ENCODE measurements at regions not wholly inside any gene's neighbourhood (a gene's known extent, or its start where the extent isn't known, plus 50 kb on each side); places are given as distances from the start of the nearest gene placed in this dataset.
"Not testable (repeated sequence)": the region's sequence is repeated elsewhere in the genome, so short reads cannot be mapped to it uniquely, and the experiment has no call there.

- H2BK120ac ChIP-seq (replicated peaks; ENCODE audit: low read depth, low read length); H3K4me1 ChIP-seq (replicated peaks in 1 of 4; ENCODE audit: control insufficient read depth in 3 of 4, insufficient read depth in 4 of 4, low read length in 3 of 4); DNase-seq (ENCODE audit: low read depth in 1 of 2, low spot score in 2 of 2); H2BK20ac ChIP-seq (ENCODE audit: low read length); H2BK5ac ChIP-seq (ENCODE audit: low read depth, low read length); H3K18ac ChIP-seq (ENCODE audit: extremely low read depth, low read length); H3K27ac ChIP-seq (ENCODE audit: low read depth, low read length); H3K23me2 ChIP-seq (ENCODE audit: low read depth, low read length); H2BK15ac ChIP-seq (ENCODE audit: low read length); H3K9ac ChIP-seq (replicated peaks in 1 of 4; ENCODE audit: extremely low read depth in 1 of 4, low read depth in 3 of 4, low read length in 3 of 4); H3K56ac ChIP-seq (replicated peaks; ENCODE audit: insufficient read length, low read depth, low read length); H2BK12ac ChIP-seq (ENCODE audit: low read depth, low read length); H3K9me3 ChIP-seq (ENCODE audit: insufficient read depth in 2 of 2, low read depth in 1 of 2, low read length in 1 of 2); H3K36me3 ChIP-seq (ENCODE audit: control insufficient read depth in 2 of 4, insufficient read depth in 4 of 4, low read length in 3 of 4); H4K91ac ChIP-seq (replicated peaks; ENCODE audit: insufficient read length, low read length); H3K27me3 ChIP-seq (replicated peaks in 1 of 4; ENCODE audit: control insufficient read depth in 3 of 4, extremely low read depth in 1 of 4, insufficient read depth in 3 of 4, low read length in 3 of 4); CTCF ChIA-PET (ENCODE audit: partially characterized antibody); H4K5ac ChIP-seq (ENCODE audit: insufficient read length, low read depth, low read length); H3K79me1 ChIP-seq (ENCODE audit: low read depth, low read length); H2AK5ac ChIP-seq (ENCODE audit: low read depth, low read length); H3K23ac ChIP-seq (ENCODE audit: insufficient read length); H3K79me2 ChIP-seq (ENCODE audit: control insufficient read depth in 1 of 2, insufficient read depth in 2 of 2, low read length in 2 of 2); H3K14ac ChIP-seq (ENCODE audit: insufficient read length); FAIRE-seq; H3K4ac ChIP-seq (replicated peaks; ENCODE audit: insufficient read length, low read depth, low read length); H4K8ac ChIP-seq (ENCODE audit: extremely low read depth, insufficient read depth, low read length); H4K20me1 ChIP-seq (replicated peaks in 1 of 2; ENCODE audit: control insufficient read depth in 1 of 2, insufficient read depth in 2 of 2, low read length in 2 of 2); POLR2A ChIA-PET (ENCODE audit: partially characterized antibody); H3K4me2 ChIP-seq (ENCODE audit: insufficient read depth in 1 of 2, low read depth in 2 of 2, low read length in 2 of 2); H2AFZ ChIP-seq (ENCODE audit: low read length); H3K4me3 ChIP-seq (ENCODE audit: extremely low read depth in 1 of 4, insufficient read depth in 2 of 4, low read depth in 3 of 4, low read length in 4 of 4): not testable (repeated sequence)
- 100% methylated on average over 1 of the region's 12 CpGs; no CpG with 5 or more reads in 1 of the 2 experiments for WGBS, 2 experiments (ENCODE audit: extremely low coverage in 1 of 2, insufficient coverage in 1 of 2, insufficient read length in 1 of 2, insufficient replicate concordance in 2 of 2, low coverage in 1 of 2, low lambda C conversion rate in 2 of 2, missing lambda C conversion rate in 1 of 2)
Measured at GRCh38 chrX:153251952-153252351, 69.6 kb downstream of the PNMA6F start.

DNA sequence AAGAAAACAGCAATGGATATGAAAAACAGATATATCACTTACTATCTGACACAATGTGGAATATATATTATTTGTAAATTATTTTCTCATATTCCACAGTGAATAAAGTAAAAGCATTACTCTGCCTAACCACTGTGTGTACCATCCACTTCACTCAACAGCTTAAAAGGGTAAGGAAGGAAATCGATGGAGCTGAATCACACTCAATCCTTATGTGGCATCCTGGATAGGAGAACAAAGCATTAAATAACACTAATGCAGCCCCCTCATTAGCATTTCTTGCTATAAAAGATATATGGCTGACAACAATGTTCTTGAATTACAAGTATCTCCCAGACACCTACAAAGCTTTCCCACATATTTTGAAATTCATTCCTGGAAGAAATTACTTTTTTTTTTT lies 70.8 kb downstream of the PNMA6F start:
- H2BK120ac ChIP-seq (replicated peaks; ENCODE audit: low read depth, low read length); POLR2A ChIA-PET (ENCODE audit: partially characterized antibody); H4K5ac ChIP-seq (ENCODE audit: insufficient read length, low read depth, low read length); H3K27me3 ChIP-seq (replicated peaks in 1 of 4; ENCODE audit: control insufficient read depth in 3 of 4, extremely low read depth in 1 of 4, insufficient read depth in 3 of 4, low read length in 3 of 4); H3K27ac ChIP-seq (ENCODE audit: low read depth, low read length); H3K14ac ChIP-seq (ENCODE audit: insufficient read length); H4K91ac ChIP-seq (replicated peaks; ENCODE audit: insufficient read length, low read length); CTCF ChIA-PET (ENCODE audit: partially characterized antibody); H2AK5ac ChIP-seq (ENCODE audit: low read depth, low read length); H3K9ac ChIP-seq (replicated peaks in 1 of 4; ENCODE audit: extremely low read depth in 1 of 4, low read depth in 3 of 4, low read length in 3 of 4); H3K4me3 ChIP-seq (ENCODE audit: extremely low read depth in 1 of 4, insufficient read depth in 2 of 4, low read depth in 3 of 4, low read length in 4 of 4); H2BK20ac ChIP-seq (ENCODE audit: low read length); H3K79me1 ChIP-seq (ENCODE audit: low read depth, low read length); H4K20me1 ChIP-seq (replicated peaks in 1 of 2; ENCODE audit: control insufficient read depth in 1 of 2, insufficient read depth in 2 of 2, low read length in 2 of 2); H3K9me3 ChIP-seq (ENCODE audit: insufficient read depth in 2 of 2, low read depth in 1 of 2, low read length in 1 of 2); H3K23ac ChIP-seq (ENCODE audit: insufficient read length); H3K23me2 ChIP-seq (ENCODE audit: low read depth, low read length); DNase-seq (ENCODE audit: low read depth in 1 of 2, low spot score in 2 of 2); H3K4me2 ChIP-seq (ENCODE audit: insufficient read depth in 1 of 2, low read depth in 2 of 2, low read length in 2 of 2); H3K79me2 ChIP-seq (ENCODE audit: control insufficient read depth in 1 of 2, insufficient read depth in 2 of 2, low read length in 2 of 2); H2BK5ac ChIP-seq (ENCODE audit: low read depth, low read length); H3K18ac ChIP-seq (ENCODE audit: extremely low read depth, low read length); H4K8ac ChIP-seq (ENCODE audit: extremely low read depth, insufficient read depth, low read length); H3K4me1 ChIP-seq (replicated peaks in 1 of 4; ENCODE audit: control insufficient read depth in 3 of 4, insufficient read depth in 4 of 4, low read length in 3 of 4); H2BK15ac ChIP-seq (ENCODE audit: low read length); H3K4ac ChIP-seq (replicated peaks; ENCODE audit: insufficient read length, low read depth, low read length); H2BK12ac ChIP-seq (ENCODE audit: low read depth, low read length); H3K56ac ChIP-seq (replicated peaks; ENCODE audit: insufficient read length, low read depth, low read length); H3K36me3 ChIP-seq (ENCODE audit: control insufficient read depth in 2 of 4, insufficient read depth in 4 of 4, low read length in 3 of 4); H2AFZ ChIP-seq (ENCODE audit: low read length): not testable (repeated sequence)
- WGBS, 2 experiments (ENCODE audit: extremely low coverage in 1 of 2, insufficient coverage in 1 of 2, insufficient read length in 1 of 2, insufficient replicate concordance in 2 of 2, low coverage in 1 of 2, low lambda C conversion rate in 2 of 2, missing lambda C conversion rate in 1 of 2): no CpG with 5 or more reads among the region's 1 CpG
- peak; percentile 66 for FAIRE-seq

All from H1 (cell line).